Endothelial cell of umbilical vein (primary cell): ENCODE measurements at regions not wholly inside any gene's neighbourhood (a gene's known extent, or its start where the extent isn't known, plus 50 kb on each side); places are given as distances from the start of the nearest gene placed in this dataset.
"Not testable (repeated sequence)": the region's sequence is repeated elsewhere in the genome, so short reads cannot be mapped to it uniquely, and the experiment has no call there.

Source experiments
- CTCF ChIP-seq, 2 donors: IDR thresholded peaks; 1 replicate in 1 of 2; 2 replicates in 1 of 2; pipeline ENCODE4 v1.5.1; 2011; ENCODE audit warnings: low read length in 2 of 2, mild to moderate bottlenecking in 2 of 2, moderate library complexity in 2 of 2, control low read depth in 1 of 2, inconsistent platforms in 1 of 2, low read depth in 1 of 2; ENCODE audit not compliant: insufficient read depth in 1 of 2; ENCODE audit errors: extremely low read depth in 1 of 2
- POLR2AphosphoS5 ChIP-seq: IDR thresholded peaks from 2 replicates; pipeline ENCODE4 v1.6.1; 2012; ENCODE audit warnings: low read depth, mild to moderate bottlenecking, control low read depth, low read length, moderate library complexity; ENCODE audit not compliant: insufficient read depth

GRCh38 chr16:29296176-29296575 lies 110.3 kb downstream of the NPIPB11 start:
- not testable (repeated sequence) for TF ChIP-seq POLR2AphosphoS5; CTCF (IDR thresholded peaks at IDR 0.05; ENCODE audit: extremely low read depth in 1 of 2, insufficient read depth in 1 of 2, low read depth in 1 of 2, low read length in 2 of 2)
